AG08395 (cell line): ENCODE measurements at regions not wholly inside any gene's neighbourhood (a gene's known extent, or its start where the extent isn't known, plus 50 kb on each side); places are given as distances from the start of the nearest gene placed in this dataset.
A peak's percentile ranks its signal among the peaks of the same experiment; 100 is the strongest.

Source experiments
- DNase-seq: peaks from one replicate; pipeline ENCODE4 v3.0.0; 2012; ENCODE audit warnings: mixed read lengths, low spot score

GRCh38 chr9:108512426-108513173, 343.2 kb downstream of the ACTL7B start:
- no peak for DNase-seq

GRCh38 chr9:108511307-108511706, 344.5 kb downstream of the ACTL7B start:
- peak; percentile 92 for DNase-seq

DNA sequence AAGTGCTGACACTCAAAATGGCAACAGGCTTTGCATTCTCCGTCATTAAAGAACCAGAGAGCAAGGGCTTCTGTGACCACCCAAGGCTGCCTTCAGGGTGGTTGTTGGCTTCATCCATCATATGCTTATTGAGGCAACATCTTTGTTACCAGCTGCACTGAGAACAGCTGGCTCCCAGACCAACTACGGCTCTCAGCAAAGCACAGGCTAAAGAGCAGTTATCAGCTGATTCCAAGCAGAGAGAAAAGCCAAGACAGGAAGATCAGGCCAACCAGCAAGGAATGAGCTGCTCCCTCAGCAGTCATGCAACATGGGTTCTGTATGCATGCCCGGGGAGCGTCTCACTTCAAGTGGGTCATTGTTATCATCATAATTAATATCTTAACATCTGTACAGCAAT, 358.9 kb downstream of the ACTL7B start:
- peak; percentile 25 for DNase-seq

GRCh38 chr9:108489567-108489966, 366.2 kb downstream of the ACTL7B start:
- no peak for DNase-seq

- peak; percentile 35 for DNase-seq
These were observed 369.0 kb downstream of the ACTL7B start for GRCh38 chr9:108486831-108487230.

GRCh38 chr9:108484468-108484867, 371.3 kb downstream of the ACTL7B start:
- DNase-seq, result no peak

GRCh38 chr9:108483676-108484075, 372.1 kb downstream of the ACTL7B start:
- DNase-seq, result no peak

DNA sequence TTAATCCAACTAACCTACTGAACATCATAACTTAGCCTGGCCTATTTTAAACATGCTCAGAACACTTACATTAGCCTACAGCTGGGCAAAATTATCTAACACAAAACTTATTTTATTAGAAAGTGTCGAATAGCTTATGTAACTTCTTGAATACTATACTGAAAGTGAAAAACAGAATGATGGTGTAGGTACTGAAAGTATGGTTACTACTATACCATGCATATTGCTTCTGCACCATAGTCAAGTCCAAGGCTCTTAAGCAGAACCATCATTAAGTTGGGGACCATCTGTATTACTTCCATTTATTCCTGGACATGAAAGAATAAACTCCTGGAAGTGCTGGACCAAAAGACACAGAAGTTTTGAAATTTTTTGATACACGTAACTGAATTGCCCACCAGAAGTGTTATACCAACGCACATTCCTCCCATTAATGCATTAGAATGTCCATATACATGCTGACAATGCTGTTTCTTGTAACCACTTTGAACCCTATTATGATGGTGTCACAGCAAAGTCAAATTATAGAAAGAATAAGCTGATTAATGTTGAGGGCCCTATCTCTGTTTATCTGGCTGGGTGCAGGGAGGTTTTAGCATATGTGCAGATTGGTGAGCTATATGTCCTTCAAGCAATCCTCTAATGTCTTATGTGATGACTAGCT, 375.7 kb downstream of the ACTL7B start:
- no peak for DNase-seq

- DNase-seq, result peak; percentile 70
These were observed 377.1 kb downstream of the ACTL7B start for GRCh38 chr9:108478431-108479332.

DNA sequence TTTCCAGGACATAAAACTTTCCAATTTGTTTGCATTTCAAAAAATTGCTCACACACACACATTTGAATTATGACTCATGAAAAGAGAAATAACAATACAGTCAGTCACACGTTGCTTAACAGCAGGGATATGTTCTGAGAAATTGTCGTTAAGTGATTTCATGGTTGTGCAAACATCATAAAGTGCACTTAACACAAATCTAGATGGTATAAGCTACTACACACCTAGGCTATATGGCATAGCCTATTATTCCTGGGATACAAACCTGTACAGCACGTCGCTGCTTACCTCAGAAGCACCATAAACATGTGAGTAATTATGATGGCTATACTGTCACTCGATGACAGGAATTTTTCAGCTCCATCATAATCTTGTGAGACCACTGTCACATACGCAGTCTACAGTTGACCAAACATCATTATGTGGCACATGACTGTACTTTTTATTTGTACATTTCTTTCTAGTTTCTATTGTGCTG, 378.2 kb downstream of the ACTL7B start:
- DNase-seq, result peak; percentile 36

GRCh38 chr9:108476574-108476973, 379.2 kb downstream of the ACTL7B start:
- DNase-seq, result peak; percentile 19

GRCh38 chr9:108475813-108476212, 380.0 kb downstream of the ACTL7B start:
- no peak for DNase-seq

GRCh38 chr9:108474356-108474755, 381.4 kb downstream of the ACTL7B start:
- no peak for DNase-seq

GRCh38 chr9:108473209-108474112, 382.3 kb downstream of the ACTL7B start:
- DNase-seq, result peak; percentile 17

DNA sequence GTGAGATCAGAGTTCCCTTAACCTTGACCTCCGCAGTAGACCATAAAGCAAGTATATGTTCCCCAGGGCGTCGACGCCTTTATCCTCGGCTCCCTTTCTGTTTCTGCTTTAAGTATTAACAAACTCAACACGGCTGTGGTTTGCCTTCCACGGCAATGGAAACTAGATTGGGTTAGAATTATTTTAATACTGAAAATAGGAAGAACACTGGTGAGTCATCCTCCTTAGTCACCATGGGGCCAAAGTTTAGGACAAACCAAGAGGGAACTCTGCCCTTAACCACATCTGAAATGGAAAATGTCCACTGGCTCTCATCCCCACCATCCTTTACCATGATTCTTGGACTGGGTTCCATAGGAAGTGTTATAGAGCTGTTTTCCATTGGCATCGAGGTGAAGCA, 386.1 kb downstream of the ACTL7B start:
- peak; percentile 62 for DNase-seq

GRCh38 chr9:108468364-108468763, 387.4 kb downstream of the ACTL7B start:
- no peak for DNase-seq

- peak; percentile 62 for DNase-seq
These were observed 388.0 kb downstream of the ACTL7B start for GRCh38 chr9:108467653-108468324.

DNA sequence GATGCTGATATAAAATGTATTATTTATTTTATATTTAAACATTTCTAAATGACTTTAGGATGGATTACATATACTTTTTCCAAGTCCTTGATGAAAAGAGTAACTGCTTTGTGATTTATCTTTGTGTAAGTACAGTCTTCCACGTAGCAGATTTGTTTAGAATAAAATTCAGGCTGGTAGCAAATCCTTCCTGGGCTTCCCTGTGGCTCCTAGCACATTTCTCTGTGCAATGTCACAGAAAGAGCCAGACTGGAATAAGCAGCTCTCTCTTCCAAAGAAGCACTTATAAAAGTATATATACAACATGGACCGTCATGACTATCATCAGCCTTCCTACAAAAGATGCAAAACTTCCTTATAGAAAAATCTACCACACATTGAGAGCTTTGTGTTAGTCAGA, 388.6 kb downstream of the ACTL7B start:
- no peak for DNase-seq

DNA sequence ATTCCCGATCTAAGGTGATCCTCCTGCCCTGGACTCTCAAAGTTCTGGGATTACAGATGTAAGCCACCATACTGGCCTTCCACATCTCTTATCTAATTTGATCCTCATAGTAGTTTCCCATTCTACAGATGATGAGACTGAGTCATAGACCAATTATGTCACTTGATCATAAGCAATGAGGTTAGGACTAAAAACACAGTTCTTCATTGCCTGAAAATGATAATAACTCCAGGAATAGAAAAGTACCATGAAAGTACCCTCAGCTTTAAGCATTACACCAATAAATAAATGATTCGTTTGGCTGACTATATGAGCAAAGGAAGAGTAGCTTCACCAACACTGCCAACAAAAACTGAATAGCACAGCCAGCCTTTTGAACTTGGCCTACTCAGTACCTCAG, 389.5 kb downstream of the ACTL7B start:
- DNase-seq, result no peak

- peak; percentile 41 for DNase-seq
These were observed 391.7 kb downstream of the ACTL7B start for GRCh38 chr9:108463932-108464606.
